Upper lobe of right lung (tissue), 1 donor: ENCODE measurements at regions not wholly inside any gene's neighbourhood (a gene's known extent, or its start where the extent isn't known, plus 50 kb on each side); places are given as distances from the start of the nearest gene placed in this dataset.

Experiments
- ATAC-seq: fragments of 200-7000 bp; cut with Tn5 transposase; one replicate; pipeline ENCODE4 v1.9.1; 2020; ENCODE audit warnings: mild to moderate bottlenecking, moderate library complexity
- DNase-seq: peaks from one replicate; pipeline ENCODE4 v3.0.0-alpha.2; 2020
- H3K27ac ChIP-seq: fragments of 200-600 bp; one replicate; pipeline ENCODE4 v1.8.0; 2022
- H3K27me3 ChIP-seq: fragments of 200-600 bp; one replicate; pipeline ENCODE4 v1.8.0; 2022; ENCODE audit warnings: mild to moderate bottlenecking
- H3K36me3 ChIP-seq: fragments of 200-600 bp; one replicate; pipeline ENCODE4 v1.8.0; 2022
- H3K4me1 ChIP-seq: fragments of 200-600 bp; one replicate; pipeline ENCODE4 v1.8.0; 2022
- H3K4me3 ChIP-seq: fragments of 200-600 bp; one replicate; pipeline ENCODE4 v1.8.0; 2022; ENCODE audit warnings: mild to moderate bottlenecking
- H3K9me3 ChIP-seq: fragments of 200-600 bp; one replicate; pipeline ENCODE4 v1.8.0; 2022
- CTCF ChIP-seq: fragments of 200-600 bp; IDR thresholded peaks from one replicate; pipeline ENCODE4 v1.8.0; 2022; ENCODE audit warnings: antibody characterized with exemption
- intact Hi-C: fragments of 100-400 bp; cut with DNase I; formaldehyde crosslinking; loops from one replicate; pipeline ENCODE4 v1.11.0; 2022
- donor health status: DM: no; HTN: yes; CAD: no; lungs with severe emphysema.

- no peaks in the 10 kb centered on the region for H3K9me3 ChIP-seq
- no peaks in the 10 kb centered on the region for H3K4me1 ChIP-seq
- H3K27me3 ChIP-seq, result no peaks in the 10 kb centered on the region
- no peak for TF ChIP-seq CTCF
- DNase-seq (no peak), ATAC-seq (no peak)
- H3K27ac ChIP-seq, result no peak overlapping the region
- intact Hi-C loops, result no loop called here
- H3K4me3 ChIP-seq, result no peak overlapping the region
- H3K36me3 ChIP-seq, result no peaks in the 10 kb centered on the region
Measured at GRCh38 chr9:109710830-109711229, 69.2 kb upstream of the PALM2AKAP2 start.

GRCh38 chr9:109715344-109715743, 64.7 kb upstream of the PALM2AKAP2 start:
- intact Hi-C loops, result no loop called here
- H3K27me3 ChIP-seq, result no peaks in the 10 kb centered on the region
- no peaks in the 10 kb centered on the region for H3K36me3 ChIP-seq
- no peaks in the 10 kb centered on the region for H3K9me3 ChIP-seq
- no peak for TF ChIP-seq CTCF
- ATAC-seq, result no peak
- DNase-seq, result no peak
- no peak overlapping the region for H3K27ac ChIP-seq
- no peak overlapping the region for H3K4me3 ChIP-seq
- H3K4me1 ChIP-seq, result no peaks in the 10 kb centered on the region

- intact Hi-C loops, result no loop called here
- no peak overlapping the region for H3K4me3 ChIP-seq
- no peak for ATAC-seq
- no peak overlapping the region for H3K27ac ChIP-seq
- no peaks in the 10 kb centered on the region for H3K4me1 ChIP-seq
- no peaks in the 10 kb centered on the region for H3K9me3 ChIP-seq
- no peak for TF ChIP-seq CTCF
- no peaks in the 10 kb centered on the region for H3K36me3 ChIP-seq
- no peak for DNase-seq
- no peaks in the 10 kb centered on the region for H3K27me3 ChIP-seq
Measured at GRCh38 chr9:109716631-109717030, 63.4 kb upstream of the PALM2AKAP2 start.

GRCh38 chr9:109717342-109717741, 62.7 kb upstream of the PALM2AKAP2 start:
- no peaks in the 10 kb centered on the region for H3K4me1 ChIP-seq
- H3K4me3 ChIP-seq, result no peak overlapping the region
- H3K9me3 ChIP-seq, result no peaks in the 10 kb centered on the region
- ATAC-seq (no peak), DNase-seq (no peak)
- no peaks in the 10 kb centered on the region for H3K36me3 ChIP-seq
- TF ChIP-seq CTCF, result no peak
- no peak overlapping the region for H3K27ac ChIP-seq
- H3K27me3 ChIP-seq, result no peaks in the 10 kb centered on the region
- intact Hi-C loops, result no loop called here

DNA sequence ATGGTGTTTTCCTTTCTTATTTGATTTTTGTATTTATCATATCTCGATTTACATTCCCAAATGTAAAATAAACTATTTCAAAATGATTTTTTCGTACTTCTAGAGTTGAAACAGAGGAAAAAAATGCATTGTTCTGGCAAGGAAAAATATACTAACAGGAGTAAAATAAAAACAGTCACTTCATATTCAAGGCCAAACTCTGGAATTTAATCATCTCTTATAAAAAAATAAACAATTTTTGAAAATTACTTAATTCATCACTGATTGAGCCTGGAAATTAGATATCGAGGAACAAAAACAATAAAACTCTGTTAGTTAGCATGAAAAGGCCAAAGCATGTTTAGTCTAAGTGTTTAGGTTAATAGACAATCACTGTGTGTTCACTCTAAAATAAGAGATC, 61.1 kb upstream of the PALM2AKAP2 start:
- TF ChIP-seq CTCF, result no peak
- H3K9me3 ChIP-seq, result no peaks in the 10 kb centered on the region
- no peak overlapping the region for H3K27ac ChIP-seq
- no peaks in the 10 kb centered on the region for H3K36me3 ChIP-seq
- DNase-seq, result no peak
- H3K27me3 ChIP-seq, result no peaks in the 10 kb centered on the region
- no peaks in the 10 kb centered on the region for H3K4me1 ChIP-seq
- intact Hi-C loops, result no loop called here
- ATAC-seq, result no peak
- H3K4me3 ChIP-seq, result no peak overlapping the region

GRCh38 chr9:109721001-109721400, 59.0 kb upstream of the PALM2AKAP2 start:
- Histone ChIP-seq H3K9me3 (no peaks in the 10 kb centered on the region), H3K27me3 (no peaks in the 10 kb centered on the region), H3K27ac (no peak overlapping the region), H3K4me1 (no peaks in the 10 kb centered on the region), H3K4me3 (no peak overlapping the region), H3K36me3 (no peaks in the 10 kb centered on the region)
- ATAC-seq (no peak), DNase-seq (no peak)
- intact Hi-C loops, result no loop called here
- no peak for TF ChIP-seq CTCF
